22Rv1 (cell line): ENCODE measurements at regions not wholly inside any gene's neighbourhood (a gene's known extent, or its start where the extent isn't known, plus 50 kb on each side); places are given as distances from the start of the nearest gene placed in this dataset.

Experiments used
- H3K27ac ChIP-seq: fragments of 450-650 bp; 2 replicates; pipeline ENCODE4 v1.5.1; 2017
- ZFX ChIP-seq: fragments of 450-650 bp; IDR thresholded peaks from 2 replicates; pipeline ENCODE4 v1.6.1; 2017; ENCODE audit warnings: antibody characterized with exemption, borderline replicate concordance
- TF ChIP-seq, protein P1 (sequence below): fragments of 450-650 bp; IDR thresholded peaks from 2 replicates; pipeline ENCODE4 v1.5.1; 2017; ENCODE audit warnings: mild to moderate bottlenecking

DNA sequence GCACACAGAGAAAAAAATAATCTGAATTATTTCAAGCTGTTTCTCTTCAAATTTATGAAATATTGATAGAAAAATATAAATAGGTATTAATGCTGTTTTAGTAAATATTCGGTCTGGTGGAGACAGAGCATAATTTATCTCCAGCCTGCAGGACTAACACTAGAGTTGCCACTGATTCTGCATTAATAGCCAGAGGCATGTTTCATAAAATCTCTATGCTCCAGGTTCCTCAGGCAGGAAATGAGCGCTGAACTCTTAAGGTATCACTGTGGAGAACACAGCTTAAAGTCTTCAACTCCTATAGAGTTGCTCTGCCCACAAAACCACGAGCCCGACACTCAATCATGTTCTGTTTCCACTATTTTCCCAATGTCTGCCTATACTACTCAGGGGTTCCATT is 470.0 kb upstream of the TMPO start:
- TF ChIP-seq, protein P1, sequence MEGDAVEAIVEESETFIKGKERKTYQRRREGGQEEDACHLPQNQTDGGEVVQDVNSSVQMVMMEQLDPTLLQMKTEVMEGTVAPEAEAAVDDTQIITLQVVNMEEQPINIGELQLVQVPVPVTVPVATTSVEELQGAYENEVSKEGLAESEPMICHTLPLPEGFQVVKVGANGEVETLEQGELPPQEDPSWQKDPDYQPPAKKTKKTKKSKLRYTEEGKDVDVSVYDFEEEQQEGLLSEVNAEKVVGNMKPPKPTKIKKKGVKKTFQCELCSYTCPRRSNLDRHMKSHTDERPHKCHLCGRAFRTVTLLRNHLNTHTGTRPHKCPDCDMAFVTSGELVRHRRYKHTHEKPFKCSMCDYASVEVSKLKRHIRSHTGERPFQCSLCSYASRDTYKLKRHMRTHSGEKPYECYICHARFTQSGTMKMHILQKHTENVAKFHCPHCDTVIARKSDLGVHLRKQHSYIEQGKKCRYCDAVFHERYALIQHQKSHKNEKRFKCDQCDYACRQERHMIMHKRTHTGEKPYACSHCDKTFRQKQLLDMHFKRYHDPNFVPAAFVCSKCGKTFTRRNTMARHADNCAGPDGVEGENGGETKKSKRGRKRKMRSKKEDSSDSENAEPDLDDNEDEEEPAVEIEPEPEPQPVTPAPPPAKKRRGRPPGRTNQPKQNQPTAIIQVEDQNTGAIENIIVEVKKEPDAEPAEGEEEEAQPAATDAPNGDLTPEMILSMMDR: no peak
- TF ChIP-seq ZFX: no peak
- no peak overlapping the region for H3K27ac ChIP-seq

DNA sequence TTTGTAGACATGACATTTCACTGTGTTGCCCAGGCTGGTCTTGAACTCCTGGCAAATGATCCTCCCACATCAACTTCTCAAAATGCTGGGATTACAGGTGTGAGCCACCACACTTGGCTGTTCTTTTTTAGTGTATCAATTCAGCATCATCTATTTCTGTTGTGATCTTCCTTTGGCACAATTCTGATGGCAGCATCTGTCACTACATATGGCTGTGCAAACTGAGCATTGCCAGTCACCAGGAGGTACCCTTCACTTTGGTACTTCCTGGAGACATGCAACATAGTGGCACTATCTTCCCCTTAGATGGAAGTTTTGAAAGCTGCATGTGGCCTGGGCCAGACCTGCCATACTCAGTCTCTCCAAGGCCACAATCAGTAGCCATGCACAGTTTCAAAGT is 467.1 kb upstream of the TMPO start:
- TF ChIP-seq ZFX: no peak
- TF ChIP-seq, protein P1: no peak
- H3K27ac ChIP-seq: no peak overlapping the region

DNA sequence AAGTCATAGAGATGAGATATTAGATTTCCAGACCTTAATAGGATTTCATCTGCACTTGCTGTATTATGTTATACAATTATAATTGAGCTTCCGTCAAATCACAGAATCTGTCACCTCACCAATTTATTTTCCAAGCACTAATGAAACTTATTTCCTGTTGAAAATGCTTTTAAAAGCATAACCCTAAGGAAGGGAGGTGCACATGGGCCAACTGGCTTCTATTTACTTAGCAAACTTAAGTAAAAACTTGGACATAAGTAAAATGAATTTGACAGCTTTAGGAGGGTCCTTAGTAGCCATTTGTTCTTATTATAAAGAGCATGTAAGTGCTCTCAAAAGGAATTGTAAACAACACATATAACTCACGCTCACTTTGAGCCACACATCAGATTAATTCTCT is 462.2 kb upstream of the TMPO start:
- TF ChIP-seq, protein P1: no peak
- no peak overlapping the region for H3K27ac ChIP-seq

DNA sequence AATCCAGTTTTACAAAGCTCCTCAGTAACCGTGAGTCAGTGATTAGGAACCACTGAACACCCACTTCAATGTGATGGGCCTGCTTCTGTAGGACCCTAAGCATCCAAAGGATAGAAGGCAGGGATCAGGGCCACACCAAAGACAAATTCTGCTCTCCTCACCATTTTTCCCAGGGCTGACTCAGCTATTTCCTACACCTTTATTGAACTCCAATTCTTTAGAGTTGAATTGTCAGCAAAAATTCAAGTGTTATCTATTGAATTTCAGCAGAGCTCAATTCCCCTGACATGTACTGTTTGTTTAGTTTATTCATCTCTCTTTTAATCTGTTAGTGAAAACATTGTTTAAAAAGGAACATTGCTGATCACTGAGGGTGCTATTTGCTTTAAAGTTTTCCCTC is 457.7 kb upstream of the TMPO start:
- TF ChIP-seq, protein P1: no peak
- no peak for TF ChIP-seq ZFX
- H3K27ac ChIP-seq: no peak overlapping the region

DNA sequence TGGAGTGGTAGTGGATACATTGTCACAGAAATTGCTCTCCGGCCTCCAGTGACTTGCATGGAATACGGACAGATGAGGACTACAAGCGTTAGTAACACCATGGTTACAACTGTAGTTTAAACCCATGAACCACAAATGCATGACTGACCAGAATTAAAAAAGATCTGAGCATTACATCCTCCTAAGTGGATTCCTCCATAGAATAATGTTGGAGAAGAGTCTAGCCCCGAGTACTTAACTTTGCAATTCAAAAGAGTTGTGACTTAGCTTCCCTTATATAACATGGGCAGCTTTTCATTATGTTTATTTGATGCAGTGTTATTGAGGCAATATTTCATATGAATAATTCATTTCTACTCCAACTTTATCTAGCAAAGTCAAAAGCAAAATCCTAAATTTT is 457.2 kb upstream of the TMPO start:
- TF ChIP-seq, protein P1: no peak
- no peak for TF ChIP-seq ZFX

DNA sequence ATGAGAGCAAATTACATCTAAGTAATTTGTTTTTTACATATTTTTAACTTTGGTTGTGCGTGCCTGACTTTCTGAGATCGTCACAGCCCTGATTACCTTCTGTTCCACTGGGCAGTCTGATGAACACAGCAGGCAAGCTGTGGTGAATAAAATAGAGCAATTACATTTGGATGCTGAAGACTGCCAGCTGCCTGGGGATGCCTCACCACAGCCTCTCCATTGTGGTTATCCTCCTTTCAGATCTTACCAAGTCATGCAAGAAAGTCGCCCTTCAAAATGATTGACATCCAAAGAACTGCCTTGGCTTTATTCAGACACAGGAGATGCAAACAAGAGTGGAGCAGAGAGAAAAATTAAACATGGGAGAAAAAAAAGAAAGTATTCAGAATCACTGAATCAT is 456.6 kb upstream of the TMPO start:
- H3K27ac ChIP-seq: no peak overlapping the region
- TF ChIP-seq, protein P1: no peak
- no peak for TF ChIP-seq ZFX

More for the DNA sequence above, 457.2 kb upstream of the TMPO start:
- H3K27ac ChIP-seq: no peak overlapping the region

DNA sequence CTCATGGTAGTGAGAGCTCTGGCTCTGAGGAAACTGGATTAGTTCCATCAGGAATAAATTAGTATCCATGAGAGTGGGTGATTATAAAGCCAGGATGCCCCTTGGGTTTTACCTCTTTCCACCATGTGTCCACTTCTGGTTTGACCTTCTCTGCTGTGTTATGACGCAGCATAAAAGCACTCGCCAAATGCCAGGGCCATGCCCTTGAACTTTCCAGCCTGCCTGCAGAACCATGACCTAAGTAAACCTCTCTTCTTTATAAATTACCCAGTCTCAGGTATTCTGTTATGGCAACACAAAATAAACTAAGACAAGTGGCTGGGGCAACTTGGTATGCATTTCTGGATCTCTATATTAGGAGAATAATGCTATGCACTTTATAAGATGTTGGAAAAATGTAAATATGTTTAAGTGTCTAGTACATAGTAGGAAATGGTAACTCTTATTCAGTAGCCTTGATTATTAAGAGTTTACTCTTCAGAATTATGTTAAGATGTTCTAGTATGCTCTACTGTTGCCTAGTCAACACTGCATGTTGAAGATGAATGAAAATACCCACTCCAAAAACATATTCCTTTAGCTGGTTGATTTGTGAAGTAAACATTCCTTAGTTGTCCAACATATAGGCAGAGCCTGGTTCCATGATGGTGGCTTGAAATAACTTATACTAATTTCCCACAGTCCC is 455.6 kb upstream of the TMPO start:
- TF ChIP-seq, protein P1: no peak
- TF ChIP-seq ZFX: no peak
- no peak overlapping the region for H3K27ac ChIP-seq
